ENCODE measurements at regions not wholly inside any gene's neighbourhood (a gene's known extent, or its start where the extent isn't known, plus 50 kb on each side); places are given as distances from the start of the nearest gene placed in this dataset.

DNA sequence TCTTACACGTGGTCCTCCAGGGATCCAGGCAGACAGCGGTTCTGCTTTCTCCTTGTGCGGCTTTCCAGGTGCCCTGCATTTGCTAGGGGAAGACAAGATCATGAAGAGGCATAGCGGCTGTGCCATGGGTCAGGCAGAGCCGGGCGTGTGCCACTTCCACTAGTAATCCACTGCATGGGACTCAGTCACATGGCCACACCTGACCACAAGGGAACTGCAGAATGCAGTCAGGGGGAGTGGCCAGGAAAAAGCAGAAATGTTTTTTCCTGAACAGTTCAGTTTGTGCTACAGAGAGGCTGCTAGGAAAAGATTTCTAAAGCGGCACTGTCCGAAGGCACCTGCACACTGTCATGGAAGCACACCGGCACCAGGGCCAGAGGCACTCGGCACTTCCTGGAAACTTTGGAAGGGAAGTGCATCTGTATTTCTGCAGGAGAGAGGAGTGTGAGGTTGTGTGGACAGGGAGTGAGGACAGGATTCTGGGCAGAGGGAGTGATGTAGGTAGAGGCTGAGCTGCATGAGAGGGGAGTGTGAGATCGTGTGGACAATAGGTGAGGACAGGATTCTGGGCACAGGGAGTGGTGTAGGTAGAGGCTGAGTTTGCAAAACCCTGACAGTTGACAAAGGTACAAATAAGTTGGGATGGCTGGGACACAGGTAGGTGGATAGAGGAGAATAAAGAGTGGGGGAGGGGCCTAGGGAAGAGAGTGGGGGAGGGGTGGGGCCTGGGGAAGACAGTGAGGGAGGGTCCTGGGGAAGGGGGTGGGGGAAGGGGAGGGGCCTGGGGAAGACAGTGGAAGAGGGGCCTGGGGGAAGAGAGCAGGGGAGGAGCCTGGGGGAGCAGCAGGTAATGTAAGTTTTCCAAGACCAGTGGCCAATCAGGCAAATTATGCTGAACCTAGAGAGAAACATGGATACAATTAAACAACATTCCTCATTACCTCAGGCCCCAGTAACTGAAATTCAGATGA is 1436.3 kb downstream of the TBC1D22A start:
- peaks cover 5% of the 10 kb centered on the region; the same call in 1 of the 2 replicates for H3K4me1 ChIP-seq (ENCODE audit: insufficient read depth, low read length)
- H3K36me3 ChIP-seq (ENCODE audit: insufficient read depth, low read depth, low read length) = no peaks in the 10 kb centered on the region
- no peaks in the 10 kb centered on the region for H3K27me3 ChIP-seq (ENCODE audit: insufficient read depth, low read length)
- no peak overlapping the region for H3K4me3 ChIP-seq (ENCODE audit: low read length)
- H3K9ac ChIP-seq (ENCODE audit: low read depth, low read length) = no peak overlapping the region
- no peaks in the 10 kb centered on the region for H3K9me3 ChIP-seq (ENCODE audit: insufficient read depth, low read depth, low read length)
- no peak overlapping the region for H3K27ac ChIP-seq (ENCODE audit: low read length)

DNA sequence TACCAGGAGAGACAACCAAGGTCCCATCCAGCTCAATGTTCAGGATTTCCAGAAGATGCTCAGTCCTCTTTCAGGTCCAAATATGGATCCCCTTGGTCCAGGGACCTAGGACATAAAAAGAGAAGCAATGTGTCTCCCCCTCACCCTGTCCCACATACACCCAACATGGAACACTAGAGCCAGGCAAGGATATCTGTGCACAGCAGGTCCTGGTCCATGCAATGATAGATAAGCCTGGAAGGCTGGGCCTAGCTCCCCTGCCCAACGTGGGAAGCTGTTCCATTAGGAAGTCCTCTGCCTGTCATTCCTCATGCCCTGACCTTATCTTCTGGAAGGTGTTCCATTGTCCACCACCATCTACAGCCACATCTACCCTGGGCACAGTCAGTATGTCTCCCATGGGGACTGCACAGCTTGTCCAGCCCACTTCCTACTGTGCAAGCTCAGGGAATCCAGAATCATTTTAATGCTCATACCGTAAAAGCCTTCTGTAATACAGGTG is 1434.8 kb downstream of the TBC1D22A start:
- Histone ChIP-seq H3K27me3 (ENCODE audit: insufficient read depth, low read length) (no peaks in the 10 kb centered on the region), H3K4me1 (ENCODE audit: insufficient read depth, low read length) (peaks cover 5% of the 10 kb centered on the region; the same call in 1 of the 2 replicates), H3K9ac (ENCODE audit: low read depth, low read length) (no peak overlapping the region), H3K27ac (ENCODE audit: low read length) (no peak overlapping the region), H3K9me3 (ENCODE audit: insufficient read depth, low read depth, low read length) (no peaks in the 10 kb centered on the region), H3K4me3 (ENCODE audit: low read length) (no peak overlapping the region), H3K36me3 (ENCODE audit: insufficient read depth, low read depth, low read length) (no peaks in the 10 kb centered on the region)

DNA sequence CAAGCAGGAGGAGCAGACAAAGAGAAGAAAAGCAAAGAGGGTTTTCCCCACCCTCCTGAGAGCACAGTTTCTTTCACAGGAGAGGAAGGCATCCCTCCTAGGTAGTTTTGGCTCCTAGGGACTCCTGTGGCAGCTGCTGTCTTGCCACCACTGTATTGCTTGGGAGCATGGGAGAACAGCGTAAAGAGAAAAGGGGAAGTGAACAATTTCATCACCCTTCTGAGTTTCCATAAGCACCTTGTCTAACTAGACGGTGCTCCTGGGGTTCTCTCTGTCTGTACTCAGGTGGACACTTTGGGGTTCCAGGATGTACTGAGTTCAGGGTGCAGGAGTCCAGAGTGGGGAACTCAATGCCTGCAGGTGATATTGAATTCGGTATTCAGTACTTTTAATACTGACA is 1430.5 kb downstream of the TBC1D22A start:
- Histone ChIP-seq H3K27me3 (ENCODE audit: insufficient read depth, low read length) (no peaks in the 10 kb centered on the region), H3K36me3 (ENCODE audit: insufficient read depth, low read depth, low read length) (no peaks in the 10 kb centered on the region), H3K9ac (ENCODE audit: low read depth, low read length) (no peak overlapping the region), H3K27ac (ENCODE audit: low read length) (no peak overlapping the region), H3K4me1 (ENCODE audit: insufficient read depth, low read length) (peaks cover 2% of the 10 kb centered on the region; the same call in 1 of the 2 replicates), H3K4me3 (ENCODE audit: low read length) (no peak overlapping the region), H3K9me3 (ENCODE audit: insufficient read depth, low read depth, low read length) (peaks cover 15% of the 10 kb centered on the region; the same call in 1 of the 2 replicates)

DNA sequence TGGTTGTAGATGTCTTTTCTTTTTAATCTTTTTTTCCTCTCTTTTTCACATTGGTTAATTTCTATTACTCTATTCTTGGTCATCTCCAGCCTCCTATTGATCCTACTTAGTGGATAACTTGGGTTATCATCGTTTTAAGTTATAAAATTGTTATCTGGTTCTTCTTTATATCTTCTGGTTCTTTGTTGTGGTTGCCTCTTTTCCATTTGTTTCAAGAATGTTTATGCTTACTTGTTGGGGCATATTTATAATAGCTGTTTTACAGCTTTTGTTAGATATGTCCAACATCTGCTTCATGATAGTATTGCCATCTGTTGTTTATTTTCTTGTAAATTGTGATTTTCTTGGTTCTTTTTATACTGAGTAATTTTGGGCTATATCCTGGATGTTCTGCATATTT is 1429.6 kb downstream of the TBC1D22A start:
- H3K9ac ChIP-seq (ENCODE audit: low read depth, low read length) = no peak overlapping the region
- no peak overlapping the region for H3K27ac ChIP-seq (ENCODE audit: low read length)
- H3K4me3 ChIP-seq (ENCODE audit: low read length) = no peak overlapping the region
- H3K36me3 ChIP-seq (ENCODE audit: insufficient read depth, low read depth, low read length) = no peaks in the 10 kb centered on the region
- peaks cover 5% of the 10 kb centered on the region; the same call in 1 of the 2 replicates for H3K4me1 ChIP-seq (ENCODE audit: insufficient read depth, low read length)
- peaks cover 15% of the 10 kb centered on the region; the same call in 1 of the 2 replicates for H3K9me3 ChIP-seq (ENCODE audit: insufficient read depth, low read depth, low read length)
- no peaks in the 10 kb centered on the region for H3K27me3 ChIP-seq (ENCODE audit: insufficient read depth, low read length)

DNA sequence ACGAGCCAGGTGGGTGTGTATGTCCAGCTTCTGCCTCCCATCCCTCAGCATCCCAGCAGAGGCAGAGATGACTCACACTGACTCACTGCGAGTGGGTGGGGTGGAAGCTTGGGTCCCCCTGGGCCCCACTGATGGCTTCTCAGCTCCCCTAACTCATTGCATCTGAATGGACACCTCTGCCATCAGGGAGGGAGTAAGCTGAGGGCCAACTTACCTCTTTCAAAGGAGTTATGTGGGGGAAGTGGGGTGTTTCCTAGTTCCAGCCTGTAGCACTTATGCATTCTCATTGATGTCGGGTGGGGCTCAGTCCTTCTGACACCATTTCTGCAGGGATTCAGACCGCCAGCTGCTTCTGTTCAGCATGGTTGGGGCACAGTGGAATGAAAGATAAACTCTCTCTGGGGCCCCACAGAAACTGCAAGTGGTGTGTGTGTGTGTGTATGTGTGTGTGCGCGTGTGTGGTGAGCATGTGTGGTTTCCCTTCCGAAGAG is 1425.8 kb downstream of the TBC1D22A start:
- H3K4me1 ChIP-seq (ENCODE audit: insufficient read depth, low read length) = peaks cover 5% of the 10 kb centered on the region; the same call in 1 of the 2 replicates
- H3K27ac ChIP-seq (ENCODE audit: low read length) = no peak overlapping the region
- H3K9ac ChIP-seq (ENCODE audit: low read depth, low read length) = no peak overlapping the region
- H3K9me3 ChIP-seq (ENCODE audit: insufficient read depth, low read depth, low read length) = peaks cover 15% of the 10 kb centered on the region; the same call in 1 of the 2 replicates
- H3K27me3 ChIP-seq (ENCODE audit: insufficient read depth, low read length) = no peaks in the 10 kb centered on the region
- no peaks in the 10 kb centered on the region for H3K36me3 ChIP-seq (ENCODE audit: insufficient read depth, low read depth, low read length)
- H3K4me3 ChIP-seq (ENCODE audit: low read length) = no peak overlapping the region

DNA sequence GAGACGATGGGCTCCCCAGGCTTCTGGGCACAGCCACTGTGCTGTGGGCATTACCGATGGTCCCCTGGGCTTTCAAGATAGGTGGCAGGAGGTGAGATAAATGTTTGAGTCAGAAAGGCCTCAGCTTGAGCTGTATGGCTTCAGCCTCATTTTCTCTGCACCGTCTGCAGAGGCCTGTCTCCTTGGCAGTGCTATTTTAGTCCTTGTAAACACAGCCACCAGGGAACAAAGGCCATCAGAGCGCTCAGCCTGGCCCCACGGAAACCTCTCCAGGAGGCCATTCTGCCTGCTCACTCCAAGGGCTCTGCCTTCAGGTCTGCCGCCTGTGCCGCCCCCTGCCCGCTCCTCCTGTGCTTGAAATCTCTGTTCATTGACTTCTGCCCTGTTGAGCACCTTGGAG is 1424.9 kb downstream of the TBC1D22A start:
- H3K27me3 ChIP-seq (ENCODE audit: insufficient read depth, low read length) = no peaks in the 10 kb centered on the region

DNA sequence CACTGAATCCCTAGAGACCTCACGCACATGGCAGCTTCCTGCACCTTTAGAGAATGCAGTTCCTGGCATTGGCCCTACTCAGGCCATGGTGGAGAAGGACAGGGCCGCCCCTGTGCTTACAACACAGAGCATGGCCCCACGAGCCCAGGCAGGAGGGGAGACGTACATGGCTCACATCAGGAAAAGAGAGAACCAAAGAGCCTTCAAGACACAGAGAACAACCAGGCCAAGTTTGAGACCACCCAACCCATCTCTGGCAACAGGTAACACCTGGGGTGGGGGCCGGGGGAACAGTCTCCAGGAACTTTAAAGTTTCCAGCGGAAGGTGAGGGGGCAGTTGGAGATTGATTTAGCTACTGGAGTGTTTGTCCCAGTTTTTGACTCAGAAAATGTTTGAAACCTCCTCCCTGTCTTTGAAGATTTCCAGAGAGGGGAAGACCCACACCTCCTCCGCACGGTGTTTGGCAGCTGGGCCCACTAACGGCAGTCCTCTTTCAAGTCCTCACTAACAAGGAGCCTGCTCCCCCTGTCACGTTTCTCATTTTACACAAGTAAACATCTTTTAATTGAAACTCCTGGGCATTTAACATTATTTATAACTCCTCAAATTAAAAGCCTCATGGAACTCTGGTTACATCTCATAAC is 1423.8 kb downstream of the TBC1D22A start:
- Histone ChIP-seq H3K4me1 (ENCODE audit: insufficient read depth, low read length) (peaks cover 5% of the 10 kb centered on the region; the same call in 1 of the 2 replicates), H3K9me3 (ENCODE audit: insufficient read depth, low read depth, low read length) (peaks cover 11% of the 10 kb centered on the region; the same call in 1 of the 2 replicates), H3K9ac (ENCODE audit: low read depth, low read length) (no peak overlapping the region), H3K27ac (ENCODE audit: low read length) (no peak overlapping the region), H3K4me3 (ENCODE audit: low read length) (no peak overlapping the region), H3K27me3 (ENCODE audit: insufficient read depth, low read length) (no peaks in the 10 kb centered on the region), H3K36me3 (ENCODE audit: insufficient read depth, low read depth, low read length) (no peaks in the 10 kb centered on the region)

More for the DNA sequence above, 1424.9 kb downstream of the TBC1D22A start:
- Histone ChIP-seq H3K4me1 (ENCODE audit: insufficient read depth, low read length) (peaks cover 5% of the 10 kb centered on the region; the same call in 1 of the 2 replicates), H3K36me3 (ENCODE audit: insufficient read depth, low read depth, low read length) (no peaks in the 10 kb centered on the region), H3K9me3 (ENCODE audit: insufficient read depth, low read depth, low read length) (peaks cover 15% of the 10 kb centered on the region; the same call in 1 of the 2 replicates), H3K27ac (ENCODE audit: low read length) (no peak overlapping the region), H3K4me3 (ENCODE audit: low read length) (no peak overlapping the region), H3K9ac (ENCODE audit: low read depth, low read length) (no peak overlapping the region)

DNA sequence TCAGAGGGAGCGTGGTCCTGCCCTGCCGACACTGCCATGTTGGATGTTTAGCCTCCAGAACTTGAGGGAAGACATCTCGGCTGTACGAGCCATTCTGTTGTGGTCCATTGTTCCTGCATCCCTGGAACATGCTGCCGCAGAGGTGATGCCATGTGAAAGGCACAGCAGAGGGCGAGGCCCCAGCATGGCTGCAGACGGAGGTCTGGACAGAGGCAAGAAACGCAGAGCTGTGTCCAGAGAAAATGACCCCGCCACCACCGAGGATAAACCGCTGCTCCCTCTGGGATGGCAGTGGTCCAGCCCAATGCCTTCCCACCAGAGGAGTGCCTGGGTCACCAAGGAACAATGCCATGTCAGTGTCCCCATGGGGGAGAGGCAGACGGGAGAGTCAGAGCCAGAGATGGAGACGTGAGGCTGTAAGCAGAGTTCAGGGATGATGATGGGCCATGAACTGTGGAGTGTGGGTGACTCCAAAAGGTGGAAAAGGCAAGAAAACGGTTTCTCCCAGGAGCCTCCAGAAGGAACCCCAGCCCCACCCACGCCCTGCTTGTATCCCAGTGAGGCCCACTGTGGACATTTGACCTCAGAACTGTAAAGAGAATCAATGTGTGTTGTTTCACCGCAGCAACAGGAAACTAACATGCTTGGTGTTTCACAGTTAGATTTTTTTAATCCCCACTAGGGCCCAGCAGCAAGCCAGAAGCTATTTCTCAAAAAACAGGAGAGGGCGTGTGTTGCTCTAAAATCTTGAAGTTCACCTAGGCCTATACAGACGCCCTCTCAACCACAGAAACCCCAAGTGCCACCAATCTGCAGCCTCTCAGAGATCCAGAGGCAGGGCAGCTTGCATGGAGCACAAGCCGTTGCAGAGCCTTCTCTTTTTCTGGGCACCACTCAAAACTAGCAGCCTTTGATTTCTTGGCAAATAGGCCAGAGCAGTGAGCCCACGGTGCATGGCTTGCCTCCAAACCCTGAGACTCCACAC is 1422.9 kb downstream of the TBC1D22A start:
- Histone ChIP-seq H3K27me3 (ENCODE audit: insufficient read depth, low read length) (no peaks in the 10 kb centered on the region), H3K36me3 (ENCODE audit: insufficient read depth, low read depth, low read length) (no peaks in the 10 kb centered on the region), H3K9me3 (ENCODE audit: insufficient read depth, low read depth, low read length) (peaks cover 4% of the 10 kb centered on the region; the same call in 1 of the 2 replicates), H3K9ac (ENCODE audit: low read depth, low read length) (no peak overlapping the region), H3K4me1 (ENCODE audit: insufficient read depth, low read length) (peaks cover 5% of the 10 kb centered on the region; the same call in 1 of the 2 replicates), H3K27ac (ENCODE audit: low read length) (no peak overlapping the region), H3K4me3 (ENCODE audit: low read length) (no peak overlapping the region)

DNA sequence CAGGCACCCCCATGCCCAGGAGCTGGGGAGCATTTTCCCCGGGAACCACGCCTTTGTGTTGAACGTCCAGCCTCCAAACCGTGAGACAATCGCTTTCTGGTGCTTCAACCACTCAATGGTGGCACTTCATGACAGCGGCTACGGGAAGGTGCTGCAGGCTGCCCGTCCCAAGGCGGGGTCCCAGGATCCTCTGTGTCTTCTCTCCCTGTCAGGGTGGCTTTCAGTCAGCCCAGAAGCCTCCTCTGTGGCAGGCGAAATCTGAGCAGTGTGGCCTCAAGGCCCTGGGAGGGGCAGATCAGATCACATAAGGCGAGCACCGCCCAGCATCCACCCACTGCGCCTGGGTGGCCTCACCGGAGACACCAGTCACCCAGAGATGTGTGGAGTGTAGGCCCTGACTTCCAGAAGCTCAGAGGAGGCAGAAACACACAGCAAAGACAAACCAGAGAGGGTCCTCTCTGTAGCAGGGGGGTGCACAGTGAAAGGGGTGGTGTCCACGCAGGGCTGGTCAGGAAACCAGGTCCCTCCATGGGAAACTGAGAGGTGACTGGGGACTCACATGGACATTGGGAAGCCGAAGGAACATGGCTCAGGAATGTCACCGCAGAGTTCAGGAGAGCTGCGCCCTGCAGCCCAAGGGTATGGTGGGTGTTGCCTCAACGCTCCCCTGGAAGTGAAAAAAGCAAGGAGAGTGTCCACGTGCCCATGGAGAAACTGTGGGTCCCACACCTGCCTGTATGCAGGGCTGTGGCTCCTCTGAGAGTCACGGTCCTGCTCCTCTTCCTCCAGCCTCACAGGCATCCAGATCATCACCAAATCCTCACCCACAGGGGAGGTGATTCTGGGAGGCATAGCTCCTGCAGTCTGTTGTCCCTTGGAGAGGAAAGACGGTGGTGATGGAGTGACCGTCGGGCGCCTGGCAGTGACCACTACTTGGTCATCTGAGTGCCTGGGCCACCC is 1420.7 kb downstream of the TBC1D22A start:
- no peak overlapping the region for H3K27ac ChIP-seq (ENCODE audit: low read length)
- no peak overlapping the region for H3K9ac ChIP-seq (ENCODE audit: low read depth, low read length)
- no peaks in the 10 kb centered on the region for H3K27me3 ChIP-seq (ENCODE audit: insufficient read depth, low read length)

DNA sequence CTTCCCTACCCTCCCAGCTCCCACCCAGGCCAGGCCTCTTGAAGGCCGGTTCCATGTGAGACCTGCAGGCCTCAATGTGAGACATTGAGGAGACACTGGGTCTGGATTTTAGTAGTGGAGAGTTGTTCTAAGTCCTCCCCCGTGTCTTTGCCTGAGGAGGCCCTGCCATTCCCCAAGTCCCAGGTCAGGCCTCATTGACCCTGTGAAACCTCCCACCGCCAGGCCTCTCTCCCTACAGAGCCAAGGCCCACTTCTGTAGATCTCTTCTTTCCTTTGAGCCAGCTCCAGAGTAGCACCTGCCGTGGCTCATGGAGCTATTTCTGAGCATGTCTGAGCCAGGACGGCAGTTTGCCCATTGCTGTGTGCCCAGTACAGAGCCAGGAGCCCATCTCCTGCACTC is 1419.6 kb downstream of the TBC1D22A start:
- H3K4me3 ChIP-seq (ENCODE audit: low read length) = no peak overlapping the region
- no peaks in the 10 kb centered on the region for H3K4me1 ChIP-seq (ENCODE audit: insufficient read depth, low read length)
- no peak overlapping the region for H3K9ac ChIP-seq (ENCODE audit: low read depth, low read length)
- H3K9me3 ChIP-seq (ENCODE audit: insufficient read depth, low read depth, low read length) = no peaks in the 10 kb centered on the region
- no peaks in the 10 kb centered on the region for H3K27me3 ChIP-seq (ENCODE audit: insufficient read depth, low read length)
- no peak overlapping the region for H3K27ac ChIP-seq (ENCODE audit: low read length)
- H3K36me3 ChIP-seq (ENCODE audit: insufficient read depth, low read depth, low read length) = no peaks in the 10 kb centered on the region

More for the DNA sequence above, 1420.7 kb downstream of the TBC1D22A start:
- Histone ChIP-seq H3K36me3 (ENCODE audit: insufficient read depth, low read depth, low read length) (no peaks in the 10 kb centered on the region), H3K9me3 (ENCODE audit: insufficient read depth, low read depth, low read length) (no peaks in the 10 kb centered on the region), H3K4me1 (ENCODE audit: insufficient read depth, low read length) (peaks cover 4% of the 10 kb centered on the region; the same call in 1 of the 2 replicates), H3K4me3 (ENCODE audit: low read length) (no peak overlapping the region)

Data from iPS-20b (cell line).